RPMI8226 (cell line): ENCODE measurements at regions not wholly inside any gene's neighbourhood (a gene's known extent, or its start where the extent isn't known, plus 50 kb on each side); places are given as distances from the start of the nearest gene placed in this dataset.
A peak's percentile ranks its signal among the peaks of the same experiment; 100 is the strongest.
"Not testable (repeated sequence)": the region's sequence is repeated elsewhere in the genome, so short reads cannot be mapped to it uniquely, and the experiment has no call there.

Source experiments
- DNase-seq: peaks from one replicate; pipeline ENCODE4 v3.0.0-alpha.2; 2015

DNA sequence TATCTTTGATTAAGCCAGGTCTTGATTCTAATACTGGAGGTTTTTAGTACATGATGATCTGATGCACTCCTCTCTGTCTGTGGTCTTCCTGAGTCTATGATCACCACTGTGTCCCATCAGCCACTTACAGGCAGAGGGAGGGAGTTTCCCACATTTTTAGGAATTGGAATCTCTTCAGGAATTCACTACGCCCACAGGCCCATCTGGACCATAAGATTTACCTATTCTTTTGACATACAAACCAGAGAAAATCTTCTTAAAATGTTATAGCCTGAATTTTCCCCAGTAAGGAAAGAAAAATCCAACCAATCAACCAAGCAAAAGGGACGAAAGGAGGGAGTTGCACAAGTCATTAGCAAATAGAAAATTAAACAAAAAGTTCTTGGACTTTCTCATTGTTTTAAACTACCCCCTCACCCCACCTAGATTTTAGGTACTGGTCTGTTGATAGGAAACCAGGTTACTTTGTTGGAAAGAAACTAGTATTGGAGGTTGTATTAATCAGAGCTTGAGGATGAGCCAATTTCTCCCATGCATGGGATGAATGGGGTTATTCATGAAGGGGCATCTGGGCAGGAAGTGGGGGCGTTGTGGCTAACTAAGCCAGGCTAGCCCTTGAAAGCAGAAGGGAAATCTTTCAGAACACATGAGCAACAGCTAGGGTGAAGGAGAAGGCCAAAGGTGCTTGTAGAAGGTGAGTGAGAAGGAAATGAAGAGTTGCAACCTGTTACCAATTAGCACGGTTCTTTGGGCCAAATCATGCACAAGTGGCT is 328.2 kb upstream of the MEX3C start:
- no peak for DNase-seq

DNA sequence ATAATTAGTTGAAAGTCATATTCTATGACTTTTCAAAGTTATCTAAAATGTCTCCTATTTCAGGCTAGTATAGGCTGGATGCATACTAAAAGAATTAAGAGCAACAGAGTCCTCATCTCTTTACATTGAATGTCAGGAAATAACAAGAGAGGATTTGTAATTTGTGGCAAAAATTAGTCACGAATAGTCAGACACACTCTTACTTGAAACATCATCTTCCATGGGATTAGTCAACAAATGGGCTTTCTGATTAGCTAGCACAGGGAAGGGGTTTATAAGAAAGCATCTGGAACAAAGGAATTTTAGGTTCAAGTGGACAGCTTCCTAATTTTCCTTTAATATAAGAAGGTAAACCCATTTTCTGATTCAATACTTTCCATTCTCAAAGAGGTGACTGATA is 330.3 kb upstream of the MEX3C start:
- no peak for DNase-seq

DNA sequence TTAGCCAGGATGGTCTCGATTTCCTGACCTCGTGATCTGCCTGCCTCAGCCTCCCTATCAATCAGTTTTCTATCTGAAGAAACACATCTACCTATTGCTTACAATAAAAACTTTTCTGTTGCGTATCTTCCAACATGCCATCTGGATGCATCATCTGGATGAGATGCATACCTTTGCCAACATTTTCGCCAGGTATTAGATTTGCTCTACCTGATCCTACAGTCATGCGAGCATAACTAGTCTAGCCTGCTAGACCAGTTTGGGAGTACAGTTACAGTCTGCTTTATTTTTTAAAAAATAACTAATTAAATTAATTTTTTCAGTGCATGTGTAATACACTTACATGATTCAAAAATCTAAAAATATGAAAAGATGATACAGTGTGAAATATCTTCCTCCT is 334.0 kb upstream of the MEX3C start:
- DNase-seq = no peak

DNA sequence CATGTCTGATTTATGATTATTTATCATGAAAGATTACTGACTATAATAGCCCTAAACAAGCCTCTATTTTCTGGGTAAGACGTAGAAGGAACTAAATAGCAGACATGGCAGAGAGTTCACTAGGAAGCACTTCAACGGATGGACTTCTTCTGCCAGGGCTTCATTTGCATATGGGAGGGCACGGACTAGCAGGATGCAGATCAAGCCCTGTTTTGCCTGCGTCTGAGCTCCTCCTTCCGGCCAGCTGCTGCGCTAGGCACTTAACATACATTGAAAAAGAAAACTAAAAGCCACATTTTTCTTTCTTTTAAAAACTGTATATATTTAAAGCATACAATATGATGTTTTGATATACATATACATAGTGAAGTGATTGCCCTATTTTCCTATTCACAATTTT is 340.0 kb upstream of the MEX3C start:
- DNase-seq = peak; percentile 88

DNA sequence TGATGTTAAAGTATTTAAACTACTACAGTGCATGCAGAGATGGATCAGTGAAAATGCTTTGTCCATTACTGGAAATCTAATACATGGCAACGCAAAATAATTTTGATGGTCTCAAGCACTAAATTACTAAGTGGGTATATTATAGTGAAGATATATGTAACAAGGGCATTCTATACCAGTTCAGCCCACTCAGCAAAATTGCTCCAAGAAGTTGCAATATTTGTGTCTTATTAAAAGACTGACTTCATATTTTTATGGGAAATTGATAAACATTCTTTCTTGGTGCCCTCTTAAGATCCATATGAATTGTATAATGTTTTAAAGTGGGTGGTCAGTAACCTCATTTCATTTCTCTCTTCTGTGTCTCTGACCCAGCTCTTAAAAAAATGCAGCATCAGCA is 343.1 kb upstream of the MEX3C start:
- no peak for DNase-seq

DNA sequence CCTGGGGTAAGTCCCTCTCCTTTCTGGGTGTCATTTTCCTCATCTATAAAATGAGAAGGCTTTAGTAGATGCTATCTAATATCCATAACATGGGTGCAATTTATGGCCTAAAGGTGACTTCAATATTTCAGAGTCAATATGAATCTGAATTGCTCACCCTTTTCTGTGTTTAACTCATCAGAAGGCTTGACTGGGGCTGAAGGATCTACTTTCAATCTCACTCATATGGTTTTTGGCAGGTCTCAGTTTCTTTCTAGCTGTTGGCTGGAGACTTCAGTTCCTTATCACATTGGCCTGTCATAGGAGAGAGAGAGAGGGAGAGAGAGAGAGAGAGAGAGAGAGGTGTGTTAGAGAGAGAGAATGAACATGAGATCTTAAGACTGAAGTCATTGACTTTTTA is 343.7 kb upstream of the MEX3C start:
- DNase-seq = no peak

DNA sequence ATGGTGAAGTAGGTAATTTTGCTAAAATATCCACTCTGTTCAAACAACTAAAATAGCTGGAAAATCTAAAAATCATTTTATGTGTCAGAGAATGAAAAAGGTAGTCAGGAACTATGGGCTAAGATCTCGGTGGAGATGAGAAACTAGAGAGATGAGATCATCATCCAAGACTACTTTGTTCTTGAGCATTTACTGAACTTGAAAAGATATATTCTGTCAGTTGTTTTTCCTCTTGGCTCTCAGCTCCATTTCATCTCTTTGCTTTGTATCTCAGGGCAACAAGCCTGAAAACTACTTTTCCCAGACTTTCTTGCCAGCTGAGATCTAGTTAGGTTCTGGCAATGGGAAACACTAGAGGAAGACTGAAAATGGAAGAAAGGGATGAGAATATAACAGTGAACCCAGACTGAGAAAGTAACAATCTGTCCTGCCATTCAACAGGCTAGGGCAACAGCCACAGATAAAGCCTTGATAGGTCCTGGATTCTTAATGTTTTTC is 346.2 kb upstream of the MEX3C start:
- no peak for DNase-seq

DNA sequence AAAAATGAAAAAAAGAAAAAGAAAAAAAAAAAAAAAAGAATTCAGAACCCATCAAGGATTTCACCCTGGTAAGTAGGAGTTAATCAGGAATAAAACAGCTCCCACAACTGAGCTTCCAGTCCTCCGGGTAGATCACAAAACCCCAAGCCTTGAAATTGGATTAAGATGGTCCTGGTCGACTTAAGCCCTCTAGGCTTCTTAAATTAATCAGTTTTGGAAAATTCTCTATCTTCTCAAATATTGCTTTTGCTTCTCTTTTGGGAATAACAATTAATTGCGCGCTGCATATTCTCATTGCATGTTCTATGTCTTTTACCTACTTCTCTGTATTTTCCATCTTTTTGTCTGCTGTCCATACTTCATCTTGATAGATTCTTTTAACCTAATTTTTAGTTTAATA is 348.0 kb upstream of the MEX3C start:
- no peak for DNase-seq

DNA sequence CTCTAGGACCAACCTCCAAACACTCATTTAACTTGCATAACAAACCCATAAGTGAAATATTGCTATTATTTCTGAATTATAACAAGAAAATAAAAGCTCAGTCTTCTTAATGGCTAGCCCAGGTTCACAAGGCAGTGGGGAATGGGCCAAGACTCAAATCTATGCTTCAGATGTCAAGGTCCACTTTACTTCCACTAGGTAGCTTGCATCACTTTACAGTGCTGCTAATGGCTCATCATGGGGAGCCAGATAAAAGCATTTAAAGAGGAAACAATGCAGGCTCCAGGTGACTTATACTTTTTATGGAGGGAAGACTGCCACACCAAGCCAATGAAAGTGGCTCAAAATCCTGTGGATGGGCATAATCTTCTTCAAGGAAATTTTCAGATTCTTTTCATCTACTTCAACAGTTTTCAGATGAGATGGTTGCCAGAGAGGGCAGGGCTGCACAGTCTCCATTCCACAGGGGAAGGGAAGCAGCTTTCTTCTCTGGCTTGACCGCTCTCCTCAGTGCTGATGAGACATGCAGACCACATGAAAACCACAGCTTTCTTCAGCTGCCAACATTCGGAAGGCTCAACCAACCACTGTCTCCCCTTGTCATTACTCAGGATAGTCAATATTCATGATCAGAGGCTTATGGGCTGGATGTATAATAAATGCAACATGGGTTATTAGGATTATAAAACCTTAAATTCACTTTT is 361.9 kb upstream of the MEX3C start:
- no peak for DNase-seq

DNA sequence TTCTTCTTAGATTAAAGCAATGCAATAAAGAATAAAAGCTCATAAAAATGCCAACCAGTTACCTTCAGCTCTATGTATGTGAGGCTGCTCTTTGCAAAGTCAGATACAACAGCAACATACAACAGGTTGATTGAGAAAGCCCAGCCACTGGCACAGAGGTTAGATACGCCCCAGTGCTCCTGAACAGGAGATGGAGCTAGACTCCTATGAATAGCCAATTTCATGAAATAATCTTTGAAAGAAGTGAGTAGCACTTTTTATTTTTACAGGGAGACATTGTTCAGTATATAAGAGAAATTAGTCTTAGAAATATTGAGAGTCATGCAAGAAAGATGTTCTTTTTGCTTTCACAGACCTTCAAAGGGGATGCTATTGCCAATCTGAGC is 362.4 kb upstream of the MEX3C start:
- DNase-seq = no peak

DNA sequence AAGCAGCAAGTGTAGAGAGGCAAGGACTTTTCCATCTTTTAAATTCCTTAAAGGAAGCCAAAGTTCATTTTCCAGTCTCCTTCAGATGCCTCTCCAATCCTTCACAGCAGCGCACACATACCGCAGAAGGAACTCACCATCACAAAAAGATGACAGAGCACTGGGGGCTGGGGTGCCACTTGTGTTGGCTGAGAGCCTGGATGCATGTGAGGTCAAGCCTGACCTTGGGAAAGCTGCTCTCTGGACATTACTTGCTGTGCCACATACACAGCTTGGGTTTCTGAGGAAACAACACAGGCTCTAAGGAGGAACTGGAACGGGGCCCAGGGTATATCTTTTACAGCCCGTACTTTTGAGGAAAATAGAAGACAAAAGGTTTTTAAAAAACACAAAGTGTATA is 364.3 kb upstream of the MEX3C start:
- no peak for DNase-seq

DNA sequence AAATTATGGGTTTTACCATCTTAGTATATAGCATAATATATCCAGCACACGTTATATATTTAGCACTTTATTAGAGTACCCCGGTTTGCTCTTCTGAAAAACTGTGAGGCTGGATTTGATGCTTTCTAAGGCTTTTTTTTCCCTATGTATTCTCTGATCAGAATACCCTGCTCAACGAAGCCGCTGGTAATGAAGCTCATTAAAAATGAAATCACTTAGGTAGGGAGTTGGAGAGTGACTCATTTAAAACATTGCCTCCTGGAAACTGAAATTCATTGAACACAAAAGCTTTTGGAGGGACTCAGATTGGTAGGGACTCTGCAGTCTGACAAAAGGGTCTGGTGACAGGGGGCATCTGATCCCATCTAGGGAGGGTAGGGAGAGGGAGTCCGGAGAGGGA is 365.4 kb upstream of the MEX3C start:
- DNase-seq = no peak

DNA sequence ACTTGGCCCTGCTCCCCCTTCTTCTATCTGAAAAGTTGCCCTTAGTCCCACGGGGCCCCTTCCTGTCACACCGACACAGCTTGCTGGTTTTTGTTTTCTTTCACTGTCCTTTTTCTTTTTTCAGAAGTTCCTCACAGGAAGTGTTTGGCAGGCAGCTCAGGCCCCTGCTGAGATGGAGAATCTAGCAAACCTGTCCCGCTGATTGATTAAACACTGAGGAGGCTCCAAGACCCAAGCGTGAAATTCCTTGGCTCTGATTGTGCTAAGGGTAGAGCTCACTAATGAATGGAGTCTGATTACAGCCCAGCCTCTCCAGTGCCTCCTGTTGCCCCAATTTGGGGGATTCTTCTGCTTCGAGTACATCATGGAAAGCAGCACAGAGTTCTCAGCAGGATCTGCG is 365.9 kb upstream of the MEX3C start:
- no peak for DNase-seq

DNA sequence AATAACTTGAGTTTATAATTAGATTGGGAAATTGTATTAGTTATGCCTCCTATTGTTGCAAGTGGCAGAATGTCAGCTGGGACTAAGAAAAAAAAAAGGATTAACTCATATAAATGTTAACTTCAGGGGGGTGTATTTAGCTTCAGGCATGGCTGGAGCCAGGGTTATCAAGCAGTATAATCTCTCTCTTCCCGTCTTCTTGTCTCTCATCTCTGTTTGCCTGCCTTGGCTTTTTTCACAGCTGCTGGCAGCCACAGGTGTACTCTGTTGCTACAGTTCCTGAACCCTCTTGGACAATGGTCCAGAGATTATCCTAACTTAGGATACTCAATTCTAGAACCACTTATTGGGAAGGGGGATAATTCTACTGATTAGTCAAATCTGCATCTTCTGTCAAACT is 370.7 kb upstream of the MEX3C start:
- no peak for DNase-seq

DNA sequence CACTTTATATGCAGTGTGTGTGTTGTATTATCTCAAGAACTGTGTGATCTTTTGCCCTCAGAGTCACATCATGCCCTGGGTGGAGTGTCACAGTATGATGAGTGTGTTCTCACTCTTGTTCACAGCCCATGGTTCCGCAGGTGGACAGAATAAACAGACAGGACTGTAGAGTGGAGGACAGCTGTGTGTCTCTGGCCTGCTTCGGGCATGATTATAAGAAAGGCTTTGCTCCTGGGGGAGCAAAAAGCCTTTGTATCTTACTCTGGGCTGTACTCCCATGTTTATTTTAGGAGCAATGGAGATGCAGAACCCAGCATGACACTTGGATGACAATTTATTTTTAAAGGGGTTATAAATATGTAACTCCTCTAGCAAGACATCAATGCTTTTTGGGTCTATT is 371.7 kb upstream of the MEX3C start:
- no peak for DNase-seq

DNA sequence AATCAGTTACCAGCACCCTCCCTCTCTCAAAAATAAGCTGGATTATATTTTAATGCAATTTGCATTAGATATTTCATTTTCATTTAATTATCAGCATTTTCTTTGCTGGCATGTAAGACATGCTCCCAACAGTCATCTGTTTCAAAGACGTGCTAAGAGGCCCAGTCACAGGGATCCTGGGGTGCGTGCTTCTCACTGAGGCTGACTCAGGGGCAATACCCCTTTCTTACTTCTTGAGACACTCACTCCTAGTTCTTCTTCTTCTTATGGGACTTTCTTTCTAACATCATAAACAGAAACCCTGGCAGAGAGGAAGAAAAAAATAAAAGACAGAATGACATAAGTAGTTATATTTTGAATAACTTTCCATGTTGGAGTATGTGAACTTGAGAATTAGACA is 372.1 kb upstream of the MEX3C start:
- DNase-seq = no peak

DNA sequence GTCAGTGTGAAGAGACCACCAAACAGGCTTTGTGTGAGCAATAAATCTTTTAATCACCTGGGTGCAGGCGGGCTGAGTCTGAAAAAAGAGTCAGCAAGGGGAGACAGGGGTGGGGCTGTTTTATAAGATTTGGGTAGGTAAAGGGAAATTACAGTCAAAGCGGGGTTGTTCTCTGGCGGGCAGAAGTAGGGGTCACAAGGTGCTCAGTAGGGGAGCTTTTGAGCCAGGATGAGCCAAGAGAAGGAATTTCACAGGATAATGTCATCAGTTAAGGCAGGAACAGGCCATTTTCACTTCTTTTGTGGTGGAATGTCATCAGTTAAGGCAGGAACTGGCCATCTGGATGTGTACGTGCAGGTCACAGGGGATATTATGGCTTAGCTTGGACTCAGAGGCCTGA is 372.6 kb upstream of the MEX3C start:
- DNase-seq = not testable (repeated sequence)

DNA sequence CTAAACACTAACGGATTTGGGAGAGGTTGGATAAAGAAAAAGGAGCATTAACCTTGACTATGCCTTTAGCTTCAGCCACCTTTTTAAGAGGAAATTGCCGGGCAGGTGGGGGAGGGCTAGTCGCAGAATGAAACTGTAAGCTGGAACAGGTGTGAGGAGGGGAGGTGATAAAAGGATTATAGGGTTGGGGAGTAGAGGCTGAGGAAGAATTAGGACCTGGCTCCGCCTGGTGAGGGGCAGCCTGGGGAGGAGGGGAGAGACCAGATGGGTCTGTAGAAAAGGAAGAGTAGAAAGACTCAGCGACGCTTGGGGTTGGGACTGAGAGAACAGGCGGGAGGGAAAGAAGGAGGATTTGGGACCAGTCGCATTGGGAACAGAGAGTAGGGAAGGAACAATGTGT is 376.4 kb upstream of the MEX3C start:
- not testable (repeated sequence) for DNase-seq

DNA sequence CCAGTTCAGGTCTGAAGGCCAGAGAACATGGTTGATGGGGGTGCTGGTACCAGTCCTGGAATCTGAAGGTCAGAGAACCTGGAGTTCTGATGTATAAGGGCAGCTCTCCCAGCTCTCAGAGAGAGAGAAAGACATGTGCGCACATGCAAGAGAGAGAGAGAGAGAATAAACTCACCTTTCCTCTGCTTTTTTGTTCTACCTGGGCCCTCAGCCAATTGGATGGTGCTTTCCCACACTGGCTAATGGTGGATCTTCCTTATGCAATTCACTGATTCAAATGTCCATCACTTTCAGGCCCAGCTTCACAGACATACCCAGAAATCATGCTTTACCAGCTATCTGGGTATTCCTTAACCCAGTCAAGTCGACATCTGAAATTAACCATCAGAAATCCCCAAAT is 377.7 kb upstream of the MEX3C start:
- DNase-seq = no peak

DNA sequence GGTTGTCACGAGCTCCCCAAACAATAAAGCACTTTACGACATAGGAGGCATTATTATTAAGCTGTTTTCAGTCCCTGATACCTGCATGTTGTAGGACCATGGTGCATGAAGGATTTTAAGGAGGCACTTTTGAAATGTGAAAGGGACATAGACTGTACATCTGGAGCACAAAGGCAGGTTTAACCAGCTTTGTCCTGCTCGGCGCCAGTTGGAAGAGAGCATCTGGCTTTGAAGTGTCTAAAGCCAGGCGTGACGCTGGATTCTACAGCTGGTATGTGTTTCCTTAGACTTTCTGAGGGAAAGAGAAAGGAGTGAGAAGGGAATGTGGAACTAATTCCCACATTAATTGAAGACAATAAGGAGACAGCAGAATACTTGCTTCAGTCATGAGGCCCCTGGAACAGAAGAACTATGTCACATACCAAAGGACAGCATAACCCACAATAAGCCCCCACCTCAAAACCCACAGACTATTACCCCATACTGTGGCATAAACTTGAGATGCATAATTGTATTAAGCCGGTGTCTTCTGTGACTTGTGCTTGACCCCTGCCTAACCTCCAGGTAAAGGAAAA is 381.0 kb upstream of the MEX3C start:
- DNase-seq = no peak

DNA sequence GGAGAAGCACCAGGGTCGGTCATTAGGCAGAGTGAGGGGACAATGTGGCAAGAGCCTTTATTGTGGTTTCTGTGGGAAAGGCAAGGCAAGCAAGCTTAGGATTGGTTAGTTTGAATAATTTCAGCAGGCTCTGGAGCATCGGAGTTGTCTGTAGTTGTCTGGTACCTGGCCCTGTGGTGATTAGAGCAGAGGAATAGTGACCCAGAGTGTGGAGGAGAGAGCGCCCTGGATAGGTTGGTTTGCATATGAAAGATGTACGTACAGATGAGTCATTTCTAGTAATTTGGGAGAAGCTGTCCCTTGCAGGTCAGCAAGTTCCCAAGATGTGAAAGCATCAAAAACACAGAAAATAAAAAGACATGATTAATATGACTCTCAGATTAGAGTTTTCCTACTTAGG is 383.1 kb upstream of the MEX3C start:
- DNase-seq = no peak

DNA sequence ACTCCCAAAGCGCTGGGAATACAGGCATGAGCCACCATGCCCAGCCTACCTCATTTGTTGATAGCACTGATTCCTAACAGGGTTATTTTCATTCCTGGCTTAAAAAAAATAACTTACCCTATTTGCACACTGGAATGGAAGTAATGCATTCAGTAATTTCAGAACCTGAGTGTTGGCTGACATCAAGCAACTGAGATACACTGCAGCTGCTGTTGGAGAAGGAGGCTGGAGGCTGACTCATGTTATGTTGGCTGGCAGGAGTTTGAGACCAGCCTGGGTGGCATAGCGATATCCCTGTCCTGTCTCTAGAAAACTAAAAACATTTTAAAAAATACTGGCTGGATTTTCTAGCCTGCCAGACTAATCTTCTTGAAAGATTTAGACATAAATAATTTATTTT is 385.1 kb upstream of the MEX3C start:
- DNase-seq = no peak

DNA sequence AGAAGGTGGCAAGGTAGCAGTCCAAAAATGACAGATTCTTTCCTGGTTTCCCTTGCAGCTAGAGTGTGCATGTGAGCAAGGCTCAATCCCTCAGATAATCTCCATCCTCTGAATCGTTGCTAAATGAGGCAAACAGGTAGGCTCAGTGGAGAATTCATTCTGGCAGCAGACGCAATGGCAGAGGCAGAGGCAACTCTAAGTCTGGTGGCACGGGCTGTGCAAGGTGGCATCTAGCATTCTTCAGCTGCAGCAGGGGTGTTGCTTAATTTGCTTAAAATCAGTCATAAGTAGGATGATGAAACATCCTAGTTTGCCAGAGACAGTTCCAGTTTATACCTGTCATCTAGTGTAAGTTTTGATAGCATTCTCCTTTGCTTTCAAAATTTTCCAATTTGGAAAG is 391.1 kb upstream of the MEX3C start:
- DNase-seq = no peak

DNA sequence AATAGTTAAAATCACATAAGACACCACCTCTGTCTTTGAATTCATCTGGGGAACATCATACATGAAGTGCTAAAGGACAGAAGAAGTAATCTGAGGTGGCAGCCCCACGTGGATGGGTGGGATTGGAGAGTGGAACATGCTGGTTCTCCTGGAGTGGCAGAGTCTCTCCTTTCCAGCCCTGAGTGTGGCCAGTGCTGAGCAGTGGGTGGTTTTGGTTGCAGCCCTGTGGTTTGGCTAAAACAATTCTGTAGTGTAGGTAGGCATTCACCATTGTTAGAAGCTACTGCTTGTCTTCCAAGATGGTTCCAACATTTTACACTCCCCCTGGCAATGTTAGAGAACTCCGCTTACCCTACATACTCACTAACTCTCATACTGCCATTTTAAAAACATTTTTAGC is 396.4 kb upstream of the MEX3C start:
- DNase-seq = no peak
